Progenitor cell of endocrine pancreas (in vitro differentiated cells): ENCODE measurements at regions not wholly inside any gene's neighbourhood (a gene's known extent, or its start where the extent isn't known, plus 50 kb on each side); places are given as distances from the start of the nearest gene placed in this dataset.

Experiments
- DNase-seq: peaks from one replicate; pipeline ENCODE4 v3.0.0; 2021; ENCODE audit warnings: low spot score; ENCODE audit not compliant: unreplicated experiment
- H3K27ac Mint-ChIP-seq: 2 replicates; pipeline ENCODE4 v1.8.0; 2021; ENCODE audit warnings: mild to moderate bottlenecking, moderate library complexity, mixed read lengths
- H3K27me3 Mint-ChIP-seq: 2 replicates; pipeline ENCODE4 v1.8.0; 2021; ENCODE audit warnings: mixed read lengths
- H3K36me3 Mint-ChIP-seq: 2 replicates; pipeline ENCODE4 v1.8.0; 2022; ENCODE audit warnings: mixed read lengths; ENCODE audit not compliant: insufficient read depth
- H3K4me1 Mint-ChIP-seq: 2 replicates; pipeline ENCODE4 v1.8.0; 2021; ENCODE audit warnings: low read depth, mixed read lengths
- H3K4me3 Mint-ChIP-seq: 2 replicates; pipeline ENCODE4 v1.8.0; 2021; ENCODE audit warnings: low read depth, mild to moderate bottlenecking, moderate library complexity, mixed read lengths
- H3K9me3 Mint-ChIP-seq: 2 replicates; pipeline ENCODE4 v1.8.0; 2021; ENCODE audit warnings: low read depth, mixed read lengths
- TF ChIP-seq, protein P1 (sequence below): fragments of 200-600 bp; sonication (generic); IDR thresholded peaks from one replicate; pipeline ENCODE4 v1.5.0; 2021; ENCODE audit warnings: antibody characterized with exemption, mild to moderate bottlenecking; ENCODE audit not compliant: unreplicated experiment

DNA sequence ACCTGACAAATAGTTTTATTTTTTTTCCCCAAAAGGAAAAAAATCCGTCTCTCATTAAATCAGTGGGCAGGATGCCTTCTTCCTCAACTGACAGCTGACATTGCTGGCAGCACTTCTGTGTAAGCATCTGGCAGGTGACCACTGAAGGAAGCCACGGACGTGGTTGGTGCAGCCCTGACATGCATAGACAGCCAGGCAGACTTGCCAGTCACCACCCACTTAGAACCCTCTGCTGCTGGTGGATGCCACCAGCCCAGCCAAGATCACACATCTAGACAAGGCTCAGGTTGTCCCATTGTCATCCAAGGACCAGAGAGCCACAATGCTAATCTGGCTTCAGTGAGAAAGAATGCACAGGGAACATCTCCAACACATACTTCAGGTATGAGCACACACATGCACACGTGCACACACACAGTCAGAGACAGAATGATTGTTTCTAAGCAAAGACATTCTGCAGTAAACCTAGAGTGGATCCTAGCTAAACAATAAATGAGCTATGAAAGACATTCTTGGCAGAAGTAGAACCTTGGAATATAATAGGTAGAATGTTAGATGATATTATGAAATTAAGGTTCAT is 49.8 kb upstream of the BMAL1 start:
- Mint-ChIP-seq H3K4me1 (no peaks in the 10 kb centered on the region), H3K9me3 (no peaks in the 10 kb centered on the region), H3K27ac (no peak overlapping the region), H3K36me3 (no peaks in the 10 kb centered on the region), H3K4me3 (no peak overlapping the region), H3K27me3 (peaks cover 8% of the 10 kb centered on the region)
- DNase-seq, result no peak
- TF ChIP-seq, protein P1, sequence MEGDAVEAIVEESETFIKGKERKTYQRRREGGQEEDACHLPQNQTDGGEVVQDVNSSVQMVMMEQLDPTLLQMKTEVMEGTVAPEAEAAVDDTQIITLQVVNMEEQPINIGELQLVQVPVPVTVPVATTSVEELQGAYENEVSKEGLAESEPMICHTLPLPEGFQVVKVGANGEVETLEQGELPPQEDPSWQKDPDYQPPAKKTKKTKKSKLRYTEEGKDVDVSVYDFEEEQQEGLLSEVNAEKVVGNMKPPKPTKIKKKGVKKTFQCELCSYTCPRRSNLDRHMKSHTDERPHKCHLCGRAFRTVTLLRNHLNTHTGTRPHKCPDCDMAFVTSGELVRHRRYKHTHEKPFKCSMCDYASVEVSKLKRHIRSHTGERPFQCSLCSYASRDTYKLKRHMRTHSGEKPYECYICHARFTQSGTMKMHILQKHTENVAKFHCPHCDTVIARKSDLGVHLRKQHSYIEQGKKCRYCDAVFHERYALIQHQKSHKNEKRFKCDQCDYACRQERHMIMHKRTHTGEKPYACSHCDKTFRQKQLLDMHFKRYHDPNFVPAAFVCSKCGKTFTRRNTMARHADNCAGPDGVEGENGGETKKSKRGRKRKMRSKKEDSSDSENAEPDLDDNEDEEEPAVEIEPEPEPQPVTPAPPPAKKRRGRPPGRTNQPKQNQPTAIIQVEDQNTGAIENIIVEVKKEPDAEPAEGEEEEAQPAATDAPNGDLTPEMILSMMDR, result no peak
